GM21717 (cell line): ENCODE measurements at regions not wholly inside any gene's neighbourhood (a gene's known extent, or its start where the extent isn't known, plus 50 kb on each side); places are given as distances from the start of the nearest gene placed in this dataset.
"Not testable (repeated sequence)": the region's sequence is repeated elsewhere in the genome, so short reads cannot be mapped to it uniquely, and the experiment has no call there.

Experiments used
- ATAC-seq: cut with Tn5 transposase; IDR thresholded peaks from one replicate; pipeline ENCODE4 v1.9.1; 2021; ENCODE audit warnings: mild to moderate bottlenecking, moderate library complexity; ENCODE audit not compliant: unreplicated experiment

DNA sequence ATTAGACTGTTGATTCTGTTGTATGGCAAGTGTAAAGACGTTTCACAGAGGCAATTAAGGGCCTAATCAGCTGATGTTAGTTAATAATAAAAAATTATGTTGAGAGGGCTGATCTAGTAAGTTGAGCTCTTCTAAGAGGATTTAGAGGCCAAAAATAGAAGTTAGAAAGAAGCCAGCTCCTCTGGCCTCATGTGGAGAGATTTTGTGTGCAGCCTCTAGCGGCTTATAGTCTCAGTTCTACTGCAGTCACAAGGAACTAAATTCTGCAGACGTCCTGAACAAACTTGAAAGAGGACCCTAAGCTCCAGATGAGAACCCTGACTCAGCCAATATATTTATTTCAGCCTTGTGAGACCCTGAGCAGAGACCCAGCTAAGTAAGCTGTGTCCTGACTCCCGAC is 498.6 kb downstream of the BTBD3 start:
- ATAC-seq = no peak

GRCh38 chr20:12433724-12434123 is 516.0 kb downstream of the BTBD3 start:
- ATAC-seq = no peak

GRCh38 chr20:12434672-12435071 is 517.0 kb downstream of the BTBD3 start:
- ATAC-seq = no peak

DNA sequence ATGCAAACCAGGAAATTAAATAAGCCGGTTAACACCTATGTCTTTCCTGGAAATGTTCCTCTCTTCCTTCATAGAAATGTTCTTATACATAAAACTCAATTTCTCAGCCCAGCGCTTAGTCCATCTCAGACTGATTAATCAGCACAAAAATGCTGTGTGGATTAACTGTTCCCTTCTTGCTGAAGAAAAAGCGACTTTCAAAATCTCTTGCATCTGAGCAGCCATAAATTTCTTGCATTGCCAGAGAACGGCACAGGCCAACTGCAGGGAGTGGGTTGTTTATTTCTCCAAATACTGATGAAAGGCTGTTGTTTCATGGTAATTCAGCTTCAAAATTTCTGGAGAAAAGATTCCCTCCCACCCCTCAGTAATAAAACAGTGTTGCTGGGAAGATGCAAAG is 517.6 kb downstream of the BTBD3 start:
- no peak for ATAC-seq

- ATAC-seq = no peak
Observed at GRCh38 chr20:12453711-12454110, 536.0 kb downstream of the BTBD3 start.

- ATAC-seq = no peak
Observed at GRCh38 chr20:12455148-12455547, 537.5 kb downstream of the BTBD3 start.

DNA sequence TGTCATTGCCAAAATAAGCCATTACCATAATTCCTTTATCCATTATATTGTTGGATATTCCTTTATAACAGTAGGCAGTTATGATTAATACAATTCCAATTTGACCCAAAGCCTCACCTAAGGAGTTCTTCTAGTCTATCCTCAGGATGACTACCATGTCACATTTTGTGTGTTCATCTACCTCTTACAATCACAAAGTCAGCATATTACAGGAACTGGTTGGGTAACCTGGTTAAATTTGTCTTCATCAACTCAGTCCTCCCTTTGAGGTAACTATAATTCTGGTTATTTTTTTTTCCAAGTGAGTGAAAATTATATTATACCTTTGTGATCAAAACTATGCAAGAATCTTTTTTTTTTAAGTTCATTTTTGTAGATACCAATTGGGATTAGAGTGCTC is 540.5 kb downstream of the BTBD3 start:
- no peak for ATAC-seq

DNA sequence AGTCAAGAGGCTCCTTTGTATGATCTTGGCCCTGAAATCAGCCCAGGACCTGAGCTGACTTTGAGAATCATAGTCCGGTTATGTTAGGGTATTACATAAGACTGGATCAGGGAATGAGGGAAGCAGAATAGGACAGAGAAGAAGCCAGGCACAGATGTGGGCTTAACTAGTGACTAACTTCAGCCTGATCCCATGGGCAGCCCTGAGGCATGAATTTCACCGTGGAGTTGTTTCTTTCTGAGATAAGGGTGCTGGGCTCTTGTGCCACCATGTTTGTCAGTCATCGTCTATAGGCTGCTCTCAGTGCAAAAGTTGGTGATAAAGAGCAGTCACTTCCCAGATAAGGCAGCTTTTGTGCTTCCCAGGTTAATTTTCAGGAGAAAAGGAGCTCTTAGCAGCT is 544.7 kb upstream of the SPTLC3 start:
- ATAC-seq = no peak

- no peak for ATAC-seq
Observed at GRCh38 chr20:12466915-12467314, 541.9 kb upstream of the SPTLC3 start.

GRCh38 chr20:12467758-12468157 is 541.0 kb upstream of the SPTLC3 start:
- ATAC-seq = no peak

- no peak for ATAC-seq
Observed at GRCh38 chr20:12482661-12483060, 526.1 kb upstream of the SPTLC3 start.

DNA sequence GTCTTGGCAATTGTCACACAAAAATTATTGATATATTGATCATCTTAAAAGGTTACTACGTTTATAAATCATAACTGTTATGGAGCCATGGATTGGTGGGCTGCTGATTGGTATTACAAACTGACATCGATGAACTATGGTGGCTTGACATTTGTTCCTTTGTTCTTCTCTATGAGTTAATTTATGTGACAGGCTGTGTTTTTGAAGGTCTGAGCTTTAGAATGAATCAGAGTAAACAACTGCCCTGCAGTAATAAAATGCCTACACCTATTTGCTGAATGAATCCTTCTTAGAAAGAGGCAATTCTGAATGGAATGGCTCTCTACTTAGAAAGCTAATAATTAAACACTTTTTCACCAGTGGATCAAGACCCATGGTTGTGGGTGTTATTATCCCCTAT is 506.3 kb upstream of the SPTLC3 start:
- no peak for ATAC-seq

DNA sequence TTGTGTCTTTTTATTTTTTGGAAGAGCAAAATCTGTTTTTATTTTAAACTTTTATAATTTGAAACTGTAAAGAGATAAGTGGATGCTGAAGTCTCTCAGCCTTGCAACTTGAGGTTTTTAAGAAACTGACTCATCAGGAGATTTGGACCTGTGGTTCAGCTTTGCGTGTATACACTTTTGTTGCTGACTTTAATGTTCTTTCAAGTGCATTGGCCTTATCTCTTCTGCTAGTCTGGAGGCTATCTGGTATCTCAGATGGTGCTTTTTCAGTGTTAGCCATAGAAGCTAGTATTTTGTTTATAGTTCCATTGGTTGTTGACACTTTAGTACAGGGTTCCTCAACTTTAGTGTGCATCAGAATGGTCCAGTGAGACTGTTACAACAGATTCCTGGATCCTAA is 504.0 kb upstream of the SPTLC3 start:
- no peak for ATAC-seq

- ATAC-seq = no peak
Observed at GRCh38 chr20:12511499-12511898, 497.3 kb upstream of the SPTLC3 start.

- no peak for ATAC-seq
Observed at GRCh38 chr20:12512755-12513154, 496.0 kb upstream of the SPTLC3 start.

DNA sequence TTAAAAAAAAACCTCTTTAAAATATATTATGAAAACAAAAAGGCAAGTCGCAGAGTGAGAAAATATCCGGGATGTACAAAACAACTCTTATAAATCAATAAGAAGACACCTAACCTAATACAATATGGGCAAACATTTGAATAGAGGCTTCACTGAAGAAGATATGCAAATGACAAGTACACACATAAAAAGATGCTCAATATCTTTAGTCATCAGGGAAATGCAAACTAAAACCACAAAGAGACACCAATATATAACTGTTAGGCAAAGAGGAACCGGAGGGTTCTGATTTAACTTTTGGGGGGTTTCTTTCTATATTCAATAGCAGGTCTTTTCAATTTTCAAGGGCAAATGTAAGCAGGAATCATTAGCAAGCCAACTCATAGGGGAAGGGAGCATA is 480.7 kb upstream of the SPTLC3 start:
- ATAC-seq = no peak

- no peak for ATAC-seq
Observed at GRCh38 chr20:12528591-12529041, 480.2 kb upstream of the SPTLC3 start.

GRCh38 chr20:12531626-12532025 is 477.1 kb upstream of the SPTLC3 start:
- no peak for ATAC-seq

DNA sequence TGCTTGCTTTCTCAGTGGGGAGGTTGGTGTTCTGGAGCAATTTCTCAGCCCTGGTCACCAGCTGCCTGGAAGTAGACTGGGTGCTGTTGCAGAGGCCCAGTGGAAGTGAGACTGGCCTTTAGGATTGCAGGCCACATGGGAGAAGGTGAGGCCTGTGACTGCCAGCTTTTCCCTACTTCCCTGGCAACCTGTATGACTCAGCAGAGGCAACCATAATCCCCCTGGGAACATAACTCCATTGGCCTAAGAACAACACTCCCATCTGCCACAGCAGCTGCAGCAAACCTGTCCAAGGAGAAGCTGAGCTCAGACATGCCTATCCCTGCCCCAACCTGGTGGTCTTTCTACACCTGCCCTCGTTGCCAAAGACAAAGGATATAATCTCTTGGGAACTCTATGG is 473.5 kb upstream of the SPTLC3 start:
- ATAC-seq = no peak

DNA sequence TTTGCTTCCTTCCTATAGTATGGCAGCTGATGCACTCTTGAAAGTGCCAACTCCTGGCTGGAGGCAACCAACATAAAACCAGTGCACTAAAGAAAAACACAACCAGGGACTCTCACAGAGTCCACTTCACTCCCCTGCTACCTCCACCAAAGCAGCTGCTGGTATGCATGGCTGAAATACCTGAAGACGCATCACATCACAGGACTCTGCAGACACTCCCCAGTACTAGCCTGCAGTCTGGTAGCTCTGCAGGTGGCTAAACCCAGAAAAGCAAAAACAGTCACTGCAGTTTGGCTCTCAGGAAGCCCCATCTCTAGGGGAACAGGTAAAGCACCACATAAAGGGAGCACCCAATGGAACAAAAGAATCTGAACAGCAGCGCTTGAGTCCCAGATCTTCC is 473.0 kb upstream of the SPTLC3 start:
- ATAC-seq = no peak

- ATAC-seq = no peak
Observed at GRCh38 chr20:12554426-12554825, 454.3 kb upstream of the SPTLC3 start.

DNA sequence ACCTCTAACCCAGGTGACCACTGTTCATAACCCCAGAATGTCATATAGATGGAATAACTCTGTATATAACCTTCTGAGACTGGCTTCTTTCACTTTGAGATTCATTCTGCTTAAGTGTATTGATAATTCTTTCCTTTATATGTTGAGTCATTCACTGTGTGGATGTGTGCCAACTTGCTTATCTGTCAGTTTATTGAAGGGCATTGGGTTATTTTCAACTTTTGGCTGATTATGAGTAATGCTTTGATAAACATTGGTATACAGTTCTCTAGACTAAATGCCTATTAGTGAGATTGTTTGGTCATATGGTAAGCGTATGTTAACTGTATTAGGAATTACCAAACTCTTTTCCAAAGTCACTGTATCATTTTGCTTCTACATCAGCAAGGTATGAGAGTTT is 453.4 kb upstream of the SPTLC3 start:
- ATAC-seq = no peak

DNA sequence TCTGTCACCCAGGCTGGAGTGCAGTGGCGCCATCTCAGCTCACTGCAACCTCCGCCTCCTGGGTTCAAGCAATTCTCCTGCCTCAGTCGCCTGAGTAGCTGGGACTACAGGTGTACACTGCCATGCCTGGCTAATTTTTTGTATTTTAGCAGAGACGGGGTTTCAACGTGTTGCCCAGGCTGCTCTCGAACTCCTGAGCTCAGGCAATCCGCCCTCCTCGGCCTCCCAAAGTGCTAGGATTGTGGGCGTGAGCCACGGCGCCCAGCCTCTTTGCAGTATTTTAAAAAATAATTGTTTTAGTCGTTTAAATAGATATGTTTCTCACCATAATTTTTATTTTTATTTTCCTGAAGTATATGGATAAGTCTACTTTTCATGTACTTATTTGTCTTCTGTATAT is 452.9 kb upstream of the SPTLC3 start:
- not testable (repeated sequence) for ATAC-seq

- no peak for ATAC-seq
Observed at GRCh38 chr20:12557224-12557623, 451.5 kb upstream of the SPTLC3 start.
